ENCODE measurements at regions not wholly inside any gene's neighbourhood (a gene's known extent, or its start where the extent isn't known, plus 50 kb on each side); places are given as distances from the start of the nearest gene placed in this dataset.

GRCh38 chr4:183823434-183823833, 81.7 kb upstream of the STOX2 start:
- TF ChIP-seq CHD1 (IDR thresholded peaks at IDR 0.05; ENCODE audit: low read depth, low read length) = no peak
- no peak for TF ChIP-seq CTCF (conservative IDR thresholded peaks at IDR 0.05; ENCODE audit: low read depth, low read length)
